ENCODE measurements at regions not wholly inside any gene's neighbourhood (a gene's known extent, or its start where the extent isn't known, plus 50 kb on each side); places are given as distances from the start of the nearest gene placed in this dataset.
"Not testable (repeated sequence)": the region's sequence is repeated elsewhere in the genome, so short reads cannot be mapped to it uniquely, and the experiment has no call there.

- no peak for TF ChIP-seq CTCF (IDR thresholded peaks at IDR 0.05; ENCODE audit: unreplicated experiment)
- H3K4me1 Mint-ChIP-seq: peaks cover 10% of the 10 kb centered on the region
These were observed 601.0 kb upstream of the LINC00305 start for GRCh38 chr18:64749884-64750283.

GRCh38 chr18:64747803-64748202 is 598.9 kb upstream of the LINC00305 start:
- DNase-seq (ENCODE audit: low spot score in 2 of 2, unreplicated experiment in 2 of 2): no peak
- no peaks in the 10 kb centered on the region for H3K27me3 Mint-ChIP-seq (ENCODE audit: low read depth)
- peaks cover 10% of the 10 kb centered on the region for H3K4me1 Mint-ChIP-seq
- H3K4me3 Mint-ChIP-seq: no peak overlapping the region
- peaks cover 10% of the 10 kb centered on the region for H3K9me3 Mint-ChIP-seq
- no peak overlapping the region for H3K27ac Mint-ChIP-seq
- no peak for TF ChIP-seq CTCF (IDR thresholded peaks at IDR 0.05; ENCODE audit: unreplicated experiment)
- no peaks in the 10 kb centered on the region for H3K36me3 Mint-ChIP-seq

More at GRCh38 chr18:64749884-64750283, 601.0 kb upstream of the LINC00305 start:
- Mint-ChIP-seq H3K27me3 (ENCODE audit: low read depth) (no peaks in the 10 kb centered on the region), H3K9me3 (peaks cover 10% of the 10 kb centered on the region), H3K36me3 (no peaks in the 10 kb centered on the region), H3K4me3 (no peak overlapping the region), H3K27ac (no peak overlapping the region)
- no peak for DNase-seq (ENCODE audit: low spot score in 2 of 2, unreplicated experiment in 2 of 2)

- H3K4me3 Mint-ChIP-seq: no peak overlapping the region
- H3K27me3 Mint-ChIP-seq (ENCODE audit: low read depth): no peaks in the 10 kb centered on the region
- H3K4me1 Mint-ChIP-seq: no peaks in the 10 kb centered on the region
- no peak overlapping the region for H3K27ac Mint-ChIP-seq
- DNase-seq (ENCODE audit: low spot score in 2 of 2, unreplicated experiment in 2 of 2): no peak
- peaks cover 3% of the 10 kb centered on the region for H3K9me3 Mint-ChIP-seq
- H3K36me3 Mint-ChIP-seq: no peaks in the 10 kb centered on the region
- TF ChIP-seq CTCF (IDR thresholded peaks at IDR 0.05; ENCODE audit: unreplicated experiment): no peak
These were observed 594.0 kb upstream of the LINC00305 start for GRCh38 chr18:64742898-64743297.

GRCh38 chr18:64734063-64734462 is 585.2 kb upstream of the LINC00305 start:
- Mint-ChIP-seq H3K4me1 (no peaks in the 10 kb centered on the region), H3K9me3 (no peaks in the 10 kb centered on the region), H3K27me3 (ENCODE audit: low read depth) (no peaks in the 10 kb centered on the region), H3K36me3 (no peaks in the 10 kb centered on the region), H3K27ac (no peak overlapping the region), H3K4me3 (no peak overlapping the region)
- no peak for DNase-seq (ENCODE audit: low spot score in 2 of 2, unreplicated experiment in 2 of 2)
- no peak for TF ChIP-seq CTCF (IDR thresholded peaks at IDR 0.05; ENCODE audit: unreplicated experiment)

- H3K27me3 Mint-ChIP-seq (ENCODE audit: low read depth); DNase-seq (ENCODE audit: low spot score in 2 of 2, unreplicated experiment in 2 of 2); H3K9me3 Mint-ChIP-seq; H3K27ac Mint-ChIP-seq; H3K4me3 Mint-ChIP-seq; H3K4me1 Mint-ChIP-seq; H3K36me3 Mint-ChIP-seq: not testable (repeated sequence)
These were observed 576.8 kb upstream of the LINC00305 start for GRCh38 chr18:64725657-64726056.

- Mint-ChIP-seq H3K36me3 (no peaks in the 10 kb centered on the region), H3K27me3 (ENCODE audit: low read depth) (no peaks in the 10 kb centered on the region), H3K4me3 (no peak overlapping the region), H3K27ac (no peak overlapping the region), H3K9me3 (no peaks in the 10 kb centered on the region), H3K4me1 (no peaks in the 10 kb centered on the region)
- TF ChIP-seq CTCF (IDR thresholded peaks at IDR 0.05; ENCODE audit: unreplicated experiment): no peak
- DNase-seq (ENCODE audit: low spot score in 2 of 2, unreplicated experiment in 2 of 2): no peak
These were observed 572.0 kb upstream of the LINC00305 start for GRCh38 chr18:64720781-64721464.
